GM12865 (cell line): ENCODE measurements at regions not wholly inside any gene's neighbourhood (a gene's known extent, or its start where the extent isn't known, plus 50 kb on each side); places are given as distances from the start of the nearest gene placed in this dataset.

Experiments
- DNase-seq: peaks from one replicate; pipeline ENCODE4 v3.0.0; 2010; ENCODE audit warnings: low read depth
- H3K4me3 ChIP-seq: 2 replicates; pipeline ENCODE4 v1.5.1; 2011; ENCODE audit warnings: mild to moderate bottlenecking, low read depth, low read length, control low read depth
- TF ChIP-seq, protein P1 (sequence below): IDR thresholded peaks from 2 replicates; pipeline ENCODE4 v1.5.1; 2011; ENCODE audit warnings: low read length, control low read depth, low read depth, inconsistent platforms; ENCODE audit not compliant: insufficient read depth; ENCODE audit errors: missing control alignments

DNA sequence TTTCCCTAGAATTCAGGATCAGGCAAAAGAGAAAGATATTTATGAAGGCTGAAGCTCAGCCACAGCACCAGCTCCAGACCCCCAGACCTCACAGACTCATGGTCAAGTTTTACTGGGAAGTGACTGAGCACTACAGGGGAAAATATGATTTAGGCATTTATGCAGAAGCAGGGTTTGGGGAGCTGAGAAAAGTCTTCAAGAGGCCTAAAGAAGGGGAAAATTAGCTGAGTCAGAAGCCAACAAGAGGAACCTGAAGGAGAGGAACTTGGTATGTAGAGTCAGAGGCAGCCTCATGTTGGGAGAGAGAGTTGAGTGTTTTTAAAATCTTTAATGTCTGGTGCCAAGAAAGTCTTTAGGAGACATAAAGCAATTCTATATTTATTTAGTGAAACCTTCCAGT, 63.0 kb downstream of the FOS start:
- no peak overlapping the region for H3K4me3 ChIP-seq
- DNase-seq: peak; percentile 21
- TF ChIP-seq, protein P1, sequence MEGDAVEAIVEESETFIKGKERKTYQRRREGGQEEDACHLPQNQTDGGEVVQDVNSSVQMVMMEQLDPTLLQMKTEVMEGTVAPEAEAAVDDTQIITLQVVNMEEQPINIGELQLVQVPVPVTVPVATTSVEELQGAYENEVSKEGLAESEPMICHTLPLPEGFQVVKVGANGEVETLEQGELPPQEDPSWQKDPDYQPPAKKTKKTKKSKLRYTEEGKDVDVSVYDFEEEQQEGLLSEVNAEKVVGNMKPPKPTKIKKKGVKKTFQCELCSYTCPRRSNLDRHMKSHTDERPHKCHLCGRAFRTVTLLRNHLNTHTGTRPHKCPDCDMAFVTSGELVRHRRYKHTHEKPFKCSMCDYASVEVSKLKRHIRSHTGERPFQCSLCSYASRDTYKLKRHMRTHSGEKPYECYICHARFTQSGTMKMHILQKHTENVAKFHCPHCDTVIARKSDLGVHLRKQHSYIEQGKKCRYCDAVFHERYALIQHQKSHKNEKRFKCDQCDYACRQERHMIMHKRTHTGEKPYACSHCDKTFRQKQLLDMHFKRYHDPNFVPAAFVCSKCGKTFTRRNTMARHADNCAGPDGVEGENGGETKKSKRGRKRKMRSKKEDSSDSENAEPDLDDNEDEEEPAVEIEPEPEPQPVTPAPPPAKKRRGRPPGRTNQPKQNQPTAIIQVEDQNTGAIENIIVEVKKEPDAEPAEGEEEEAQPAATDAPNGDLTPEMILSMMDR: no peak

DNA sequence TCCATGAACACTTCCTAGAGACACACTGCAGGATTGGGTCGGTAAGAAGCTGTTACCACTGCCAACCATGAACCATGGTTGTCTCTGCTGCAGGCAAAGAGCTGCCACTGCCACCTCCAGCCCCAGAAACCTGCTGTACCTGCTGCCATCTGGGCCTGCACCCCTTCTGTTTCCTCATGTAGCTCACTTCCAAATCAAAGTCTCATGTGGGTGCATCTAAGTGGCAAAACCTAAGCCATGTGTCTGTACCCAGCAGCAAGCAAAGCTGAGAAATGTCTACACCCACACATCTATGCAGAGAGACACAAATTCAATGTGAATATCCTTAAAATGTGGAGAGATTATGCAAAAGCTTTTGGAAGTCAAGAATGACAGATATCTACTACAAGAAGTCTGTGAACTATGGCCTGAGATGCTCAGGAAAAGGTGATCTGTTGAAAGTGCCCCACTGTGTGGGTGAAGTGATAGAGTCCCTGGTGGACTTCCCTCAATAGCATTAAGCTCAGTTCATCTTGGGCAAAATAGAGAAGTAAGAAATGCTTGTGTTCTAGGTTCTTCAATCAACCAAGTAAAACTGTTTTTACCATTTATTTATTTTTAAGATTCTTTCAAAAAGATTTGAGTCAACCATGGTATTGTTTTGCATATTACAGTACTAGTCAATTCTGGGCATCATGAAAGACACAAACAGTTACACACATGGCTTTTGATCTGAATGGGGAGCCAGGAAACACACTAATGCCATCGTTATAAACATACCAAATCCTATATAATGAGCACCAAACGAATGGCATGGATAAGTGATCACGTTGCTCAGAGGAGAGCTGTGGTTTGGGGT, 64.4 kb downstream of the FOS start:
- DNase-seq: peak; percentile 39
- H3K4me3 ChIP-seq: no peak overlapping the region
- TF ChIP-seq, protein P1: no peak

- DNase-seq: no peak
- TF ChIP-seq, protein P1: no peak
- no peak overlapping the region for H3K4me3 ChIP-seq
Observed at GRCh38 chr14:75343911-75344310, 65.3 kb downstream of the FOS start.

GRCh38 chr14:75344411-75344810, 65.8 kb downstream of the FOS start:
- no peak overlapping the region for H3K4me3 ChIP-seq
- TF ChIP-seq, protein P1: no peak
- no peak for DNase-seq

- DNase-seq: no peak
- H3K4me3 ChIP-seq: no peak overlapping the region
- TF ChIP-seq, protein P1: no peak
Observed at GRCh38 chr14:75350505-75351060, 72.0 kb downstream of the FOS start.

- no peak overlapping the region for H3K4me3 ChIP-seq
- no peak for DNase-seq
- TF ChIP-seq, protein P1: no peak
Observed at GRCh38 chr14:75359098-75359497, 68.7 kb upstream of the JDP2 start.

GRCh38 chr14:75361041-75361440, 66.8 kb upstream of the JDP2 start:
- H3K4me3 ChIP-seq: no peak overlapping the region
- TF ChIP-seq, protein P1: no peak
- DNase-seq: no peak
